H1 (cell line): ENCODE measurements at regions not wholly inside any gene's neighbourhood (a gene's known extent, or its start where the extent isn't known, plus 50 kb on each side); places are given as distances from the start of the nearest gene placed in this dataset.

Experiments used
- CEBPB ChIP-seq: IDR thresholded peaks from 2 replicates; pipeline ENCODE4 v1.6.1; 2012; ENCODE audit warnings: low read depth, low read length
- CHD1 ChIP-seq: IDR thresholded peaks from 2 replicates; pipeline ENCODE4 v1.6.1; 2012; ENCODE audit warnings: low read depth, low read length, improper control_type of control experiment
- CHD2 ChIP-seq: IDR thresholded peaks from 2 replicates; pipeline ENCODE4 v1.6.1; 2012; ENCODE audit warnings: low read length, improper control_type of control experiment
- MAFK ChIP-seq: IDR thresholded peaks from 2 replicates; pipeline ENCODE4 v1.6.1; 2012; ENCODE audit warnings: low read depth, mild to moderate bottlenecking, improper control_type of control experiment, low read length
- NANOG ChIP-seq: IDR thresholded peaks from 2 replicates; pipeline ENCODE4 v1.6.1; 2011; ENCODE audit warnings: low read length, low read depth, mild to moderate bottlenecking, inconsistent platforms; ENCODE audit not compliant: insufficient read depth, poor library complexity, severe bottlenecking
- POLR2AphosphoS5 ChIP-seq: IDR thresholded peaks from 2 replicates; pipeline ENCODE4 v1.6.1; 2011; ENCODE audit warnings: low read depth, low read length
- RXRA ChIP-seq: IDR thresholded peaks from 2 replicates; pipeline ENCODE4 v1.6.1; 2011; ENCODE audit warnings: low read depth, mild to moderate bottlenecking, low read length, moderate library complexity; ENCODE audit not compliant: insufficient read depth
- SAP30 ChIP-seq: fragments of 300-600 bp; sonication (generic); IDR thresholded peaks from 2 replicates; pipeline ENCODE4 v1.7.1; 2012; ENCODE audit warnings: low read length, moderate library complexity, mild to moderate bottlenecking, inconsistent platforms; ENCODE audit not compliant: insufficient read depth, insufficient replicate concordance

GRCh38 chr5:54661111-54661510 lies 143.6 kb downstream of the SNX18 start (continued):
- TF ChIP-seq RXRA (no peak), POLR2AphosphoS5 (no peak), NANOG (no peak), CHD1 (no peak), MAFK (no peak), CHD2 (no peak), SAP30 (no peak), CEBPB (no peak)
